NT2/D1 (cell line): ENCODE measurements at regions not wholly inside any gene's neighbourhood (a gene's known extent, or its start where the extent isn't known, plus 50 kb on each side); places are given as distances from the start of the nearest gene placed in this dataset.

Experiments
- DNase-seq: peaks from one replicate; pipeline ENCODE4 v3.0.0-alpha.2; 2011; ENCODE audit warnings: low read depth, low spot score
- H3K27me3 ChIP-seq: 2 replicates; pipeline ENCODE4 v1.6.0; 2011; ENCODE audit warnings: mild to moderate bottlenecking; ENCODE audit not compliant: insufficient read length, insufficient read depth
- H3K36me3 ChIP-seq: 2 replicates; pipeline ENCODE4 v1.6.1; 2011; ENCODE audit warnings: mild to moderate bottlenecking, low read length, mixed read lengths; ENCODE audit not compliant: insufficient read depth, insufficient read length
- H3K4me1 ChIP-seq: 2 replicates; pipeline ENCODE4 v1.5.1; 2011; ENCODE audit not compliant: insufficient read depth, insufficient read length
- H3K4me3 ChIP-seq: 2 replicates; pipeline ENCODE4 v1.5.1; 2011; ENCODE audit warnings: low read depth; ENCODE audit not compliant: insufficient read length
- H3K9ac ChIP-seq: 2 replicates; pipeline ENCODE4 v1.6.0; 2011; ENCODE audit warnings: low read depth; ENCODE audit not compliant: insufficient read length
- H3K9me3 ChIP-seq: 2 replicates; pipeline ENCODE4 v1.5.1; 2011; ENCODE audit warnings: mild to moderate bottlenecking, low read length; ENCODE audit not compliant: insufficient read depth
- SUZ12 ChIP-seq: IDR thresholded peaks from 2 replicates; pipeline ENCODE4 v1.6.1; 2011; ENCODE audit not compliant: insufficient read length, insufficient read depth; ENCODE audit errors: extremely low read depth
- YY1 ChIP-seq: IDR thresholded peaks from 2 replicates; pipeline ENCODE4 v1.6.1; 2011; ENCODE audit not compliant: insufficient read length, insufficient read depth
- ZNF274 ChIP-seq: IDR thresholded peaks from 2 replicates; pipeline ENCODE4 v1.6.1; 2011; ENCODE audit warnings: mild to moderate bottlenecking, low read depth, low read length

DNA sequence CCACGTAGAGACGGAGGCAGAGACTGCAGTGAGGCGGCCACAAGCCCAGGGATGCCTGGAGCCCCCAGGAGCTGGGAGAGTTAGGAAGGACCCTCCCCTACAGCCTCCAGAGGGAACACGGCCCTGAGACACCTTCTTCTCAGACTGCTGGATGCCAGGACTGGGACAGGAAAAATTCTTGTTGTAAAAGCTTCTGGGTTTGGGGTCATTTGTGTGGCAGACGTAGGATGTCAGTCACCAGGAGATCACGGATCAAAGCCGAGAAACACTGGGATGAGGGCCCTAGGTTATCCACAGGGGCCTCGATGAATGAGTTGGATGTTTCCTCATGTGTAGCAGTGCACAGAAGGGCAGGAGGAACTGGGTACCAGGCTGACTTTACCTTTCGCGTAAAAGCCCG is 163.7 kb downstream of the SHOX start:
- DNase-seq: no peak
- peaks cover 9% of the 10 kb centered on the region for H3K27me3 ChIP-seq
- H3K4me3 ChIP-seq: no peak overlapping the region
- TF ChIP-seq SUZ12: no peak
- no peak for TF ChIP-seq YY1
- TF ChIP-seq ZNF274: no peak
- H3K9me3 ChIP-seq: no peaks in the 10 kb centered on the region
- H3K4me1 ChIP-seq: peaks cover 13% of the 10 kb centered on the region
- H3K9ac ChIP-seq: no peak overlapping the region
- H3K36me3 ChIP-seq: no peaks in the 10 kb centered on the region

DNA sequence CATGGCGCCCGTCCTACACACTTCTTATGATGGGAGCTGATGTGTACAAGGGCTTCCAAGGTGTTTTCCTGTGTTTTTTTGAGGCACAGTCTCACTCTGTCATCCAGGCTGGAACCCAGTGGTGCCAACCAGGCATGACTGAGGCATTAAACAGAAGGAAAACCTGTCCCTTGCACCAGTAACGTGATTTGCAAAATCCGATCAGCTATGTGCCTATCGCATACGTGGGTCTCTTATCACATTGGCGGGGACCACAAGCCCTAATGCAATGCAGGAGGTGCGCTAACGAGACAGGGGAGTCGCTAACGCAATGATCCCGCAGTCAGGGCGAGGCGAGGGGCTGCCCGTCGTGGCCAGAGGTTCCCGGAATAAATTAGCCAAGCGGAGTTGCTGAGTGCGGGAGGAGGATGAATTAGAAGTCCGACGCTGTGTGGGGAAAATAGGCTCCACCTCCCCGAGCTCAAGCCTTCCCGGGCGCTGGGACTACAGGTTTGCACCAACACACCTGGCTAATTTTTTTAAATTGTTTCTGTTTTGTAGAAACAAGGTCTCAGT is 162.7 kb downstream of the SHOX start:
- H3K27me3 ChIP-seq: peaks cover 9% of the 10 kb centered on the region
- no peaks in the 10 kb centered on the region for H3K36me3 ChIP-seq
- H3K9ac ChIP-seq: no peak overlapping the region
- no peak for DNase-seq
- no peak overlapping the region for H3K4me3 ChIP-seq
- no peaks in the 10 kb centered on the region for H3K9me3 ChIP-seq
- no peak for TF ChIP-seq YY1
- TF ChIP-seq SUZ12: no peak
- TF ChIP-seq ZNF274: no peak
- peaks cover 18% of the 10 kb centered on the region for H3K4me1 ChIP-seq

DNA sequence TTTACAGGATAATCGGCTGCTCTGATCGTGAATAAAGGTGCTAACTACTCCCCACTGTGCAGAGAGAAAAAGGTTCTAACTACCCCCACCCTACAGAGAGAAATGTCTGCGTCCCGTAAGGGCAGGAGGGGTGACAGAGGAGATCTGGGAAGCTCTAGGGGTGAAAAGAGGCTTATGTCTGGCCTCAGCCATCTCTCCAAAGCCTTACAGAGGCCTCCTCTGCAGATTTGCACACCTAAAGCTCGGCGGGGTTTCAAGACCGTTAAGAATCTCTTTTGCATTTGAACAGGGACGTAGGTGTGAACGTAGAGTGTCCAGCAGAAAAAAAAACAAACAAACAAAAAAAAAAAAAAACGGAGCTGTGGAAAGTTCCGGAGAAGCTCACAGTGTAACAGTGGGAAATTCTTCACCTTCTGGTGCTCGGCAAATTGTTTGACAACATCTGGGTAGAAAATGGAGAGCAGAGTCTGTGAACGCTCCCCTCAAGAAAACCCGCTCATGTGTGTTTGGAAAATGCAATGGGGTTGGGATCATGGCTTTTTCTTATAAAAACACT is 161.0 kb downstream of the SHOX start:
- H3K27me3 ChIP-seq: peaks cover 9% of the 10 kb centered on the region
- TF ChIP-seq YY1 (no peak), SUZ12 (no peak), ZNF274 (no peak)

DNA sequence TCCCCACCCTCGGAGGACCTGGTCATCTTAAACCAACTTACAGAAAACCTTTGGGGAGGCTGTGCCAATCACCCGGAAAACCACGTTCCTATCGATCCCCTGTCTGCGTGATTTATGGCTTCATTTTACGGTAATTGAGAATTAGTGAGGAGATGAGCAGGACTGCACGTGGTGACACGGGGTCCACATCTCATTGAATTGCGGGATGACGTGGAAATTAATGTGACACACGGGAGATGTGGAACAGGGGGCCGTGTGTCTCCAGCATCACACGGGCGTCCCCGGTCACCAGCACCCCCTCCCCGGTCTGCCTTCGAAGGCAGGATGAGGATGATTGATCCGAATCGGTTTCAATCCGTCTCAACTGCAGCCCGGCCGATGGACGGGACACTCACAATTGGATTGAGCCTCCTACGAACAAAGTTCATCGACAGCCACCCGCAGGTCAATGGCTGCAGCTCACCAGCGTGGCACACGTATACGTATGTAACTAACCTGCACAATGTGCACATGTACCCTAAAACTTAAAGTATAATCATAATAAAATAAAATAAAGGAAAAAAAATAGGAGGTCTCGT is 160.3 kb downstream of the SHOX start:
- H3K27me3 ChIP-seq: peaks cover 9% of the 10 kb centered on the region
- peak overlapping the region; percentile 22 for H3K4me3 ChIP-seq
- no peaks in the 10 kb centered on the region for H3K36me3 ChIP-seq
- DNase-seq: no peak
- H3K9ac ChIP-seq: peak overlapping the region; percentile 82
- TF ChIP-seq SUZ12: no peak
- TF ChIP-seq ZNF274: no peak
- TF ChIP-seq YY1: no peak
- H3K9me3 ChIP-seq: no peaks in the 10 kb centered on the region
- peaks cover 21% of the 10 kb centered on the region for H3K4me1 ChIP-seq

More for the DNA sequence above, 161.0 kb downstream of the SHOX start:
- no peak overlapping the region for H3K4me3 ChIP-seq
- no peaks in the 10 kb centered on the region for H3K36me3 ChIP-seq
- peak; percentile 89 for DNase-seq
- H3K9me3 ChIP-seq: no peaks in the 10 kb centered on the region
- H3K4me1 ChIP-seq: peaks cover 18% of the 10 kb centered on the region
- no peak overlapping the region for H3K9ac ChIP-seq

DNA sequence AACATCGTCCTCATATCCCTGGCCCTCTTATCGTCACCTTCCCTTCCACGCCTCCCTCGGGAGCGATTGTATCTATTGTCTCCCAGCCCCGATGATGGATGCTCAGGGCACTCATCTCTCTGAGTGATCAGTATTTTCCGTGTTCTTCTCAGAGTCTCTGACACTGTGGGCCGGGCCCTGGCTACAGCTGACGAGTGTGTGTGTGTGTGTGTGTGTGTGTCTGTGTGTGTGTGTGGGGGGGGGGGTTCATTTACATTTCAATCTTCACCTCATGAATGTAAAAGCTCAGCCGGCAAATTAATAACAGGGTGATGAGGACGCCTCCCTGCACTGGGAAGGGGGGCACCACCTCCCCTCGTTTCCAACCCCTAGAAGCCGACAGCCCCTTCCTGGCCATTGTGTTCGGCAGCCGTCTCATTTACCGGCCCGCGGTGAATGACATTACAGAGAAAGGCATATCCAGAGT is 159.5 kb downstream of the SHOX start:
- TF ChIP-seq YY1 (no peak), ZNF274 (no peak), SUZ12 (no peak)
- peaks cover 9% of the 10 kb centered on the region for H3K27me3 ChIP-seq
- peak overlapping the region; percentile 22 for H3K4me3 ChIP-seq
- H3K36me3 ChIP-seq: no peaks in the 10 kb centered on the region
- H3K9me3 ChIP-seq: no peaks in the 10 kb centered on the region
- H3K4me1 ChIP-seq: peaks cover 21% of the 10 kb centered on the region
- H3K9ac ChIP-seq: peak overlapping the region; percentile 82
- no peak for DNase-seq

DNA sequence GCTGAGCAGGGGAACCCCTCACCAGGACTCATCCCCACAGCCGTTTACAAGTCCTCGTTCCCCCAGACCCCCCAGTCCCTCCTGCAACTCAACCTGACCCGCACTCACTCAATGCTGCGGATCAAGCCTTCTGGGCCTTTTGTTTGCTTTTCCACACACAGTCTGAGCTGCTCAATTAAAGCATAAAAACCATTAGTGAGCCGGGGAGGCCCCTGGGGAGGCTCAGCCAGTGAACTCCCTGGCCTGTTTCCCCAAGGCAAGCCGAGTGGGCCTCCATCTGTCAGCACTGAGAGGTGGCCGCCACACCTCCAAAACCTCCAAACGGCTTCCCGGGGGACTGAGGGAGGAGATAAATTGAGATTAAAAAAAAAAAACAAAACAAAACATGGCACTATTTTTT is 158.5 kb downstream of the SHOX start:
- Histone ChIP-seq H3K36me3 (no peaks in the 10 kb centered on the region), H3K4me3 (no peak overlapping the region), H3K4me1 (peaks cover 18% of the 10 kb centered on the region), H3K27me3 (peaks cover 9% of the 10 kb centered on the region), H3K9me3 (no peaks in the 10 kb centered on the region), H3K9ac (peak overlapping the region; percentile 56)
- no peak for TF ChIP-seq SUZ12
- no peak for TF ChIP-seq YY1
- no peak for TF ChIP-seq ZNF274
- DNase-seq: no peak

DNA sequence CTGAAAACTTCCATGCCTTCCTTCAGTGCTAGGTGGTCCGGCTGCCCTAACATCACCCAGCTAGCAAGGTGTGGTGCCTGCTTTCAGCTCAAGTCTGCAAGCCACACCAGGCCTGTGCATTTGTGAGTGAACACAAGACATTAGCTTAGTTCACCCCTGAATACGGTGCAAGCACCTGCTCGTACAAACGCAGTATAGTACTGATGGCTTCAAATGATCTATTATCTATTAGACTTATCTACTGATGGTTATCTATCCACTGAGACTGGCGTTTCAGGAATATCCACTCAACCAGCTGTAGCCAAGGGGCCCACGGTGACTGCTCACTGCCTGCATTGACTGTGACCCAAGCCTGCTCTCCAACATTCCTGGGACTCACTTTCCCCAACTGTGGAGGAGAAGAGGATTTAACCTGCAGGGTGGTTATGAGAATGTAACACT is 155.9 kb downstream of the SHOX start:
- TF ChIP-seq SUZ12 (no peak), YY1 (no peak), ZNF274 (no peak)
- no peaks in the 10 kb centered on the region for H3K36me3 ChIP-seq
- peaks cover 15% of the 10 kb centered on the region for H3K27me3 ChIP-seq
- DNase-seq: no peak
- no peak overlapping the region for H3K9ac ChIP-seq
- H3K9me3 ChIP-seq: no peaks in the 10 kb centered on the region
- H3K4me1 ChIP-seq: peaks cover 22% of the 10 kb centered on the region
- no peak overlapping the region for H3K4me3 ChIP-seq

DNA sequence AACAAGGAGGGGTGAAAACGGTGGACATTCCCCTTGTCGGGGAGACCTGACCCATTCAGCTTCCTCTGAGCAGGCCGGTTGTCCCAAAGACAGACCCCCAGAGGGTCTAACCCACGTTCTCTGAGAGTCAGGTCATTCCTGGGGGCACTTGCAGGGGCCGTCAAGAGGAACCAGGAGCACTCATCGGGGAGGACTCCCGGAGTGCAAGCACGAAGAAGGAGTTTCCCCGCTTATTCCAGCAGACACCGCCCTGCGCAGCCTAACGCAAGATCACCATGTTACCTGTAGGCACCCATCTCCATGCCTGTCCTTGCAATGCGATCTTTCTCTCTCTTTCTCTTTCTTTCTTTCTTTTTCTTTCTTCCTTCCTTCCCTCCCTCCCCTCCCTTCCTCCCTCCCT is 154.2 kb downstream of the SHOX start:
- Histone ChIP-seq H3K4me1 (peaks cover 14% of the 10 kb centered on the region), H3K27me3 (peaks cover 11% of the 10 kb centered on the region)
- no peak for TF ChIP-seq SUZ12
- TF ChIP-seq ZNF274: no peak
- TF ChIP-seq YY1: no peak

More for the DNA sequence above, 154.2 kb downstream of the SHOX start:
- no peak overlapping the region for H3K9ac ChIP-seq
- DNase-seq: no peak
- H3K4me3 ChIP-seq: no peak overlapping the region
- H3K36me3 ChIP-seq: no peaks in the 10 kb centered on the region
- H3K9me3 ChIP-seq: no peaks in the 10 kb centered on the region
